ENCODE measurements at regions not wholly inside any gene's neighbourhood (a gene's known extent, or its start where the extent isn't known, plus 50 kb on each side); places are given as distances from the start of the nearest gene placed in this dataset.

DNA sequence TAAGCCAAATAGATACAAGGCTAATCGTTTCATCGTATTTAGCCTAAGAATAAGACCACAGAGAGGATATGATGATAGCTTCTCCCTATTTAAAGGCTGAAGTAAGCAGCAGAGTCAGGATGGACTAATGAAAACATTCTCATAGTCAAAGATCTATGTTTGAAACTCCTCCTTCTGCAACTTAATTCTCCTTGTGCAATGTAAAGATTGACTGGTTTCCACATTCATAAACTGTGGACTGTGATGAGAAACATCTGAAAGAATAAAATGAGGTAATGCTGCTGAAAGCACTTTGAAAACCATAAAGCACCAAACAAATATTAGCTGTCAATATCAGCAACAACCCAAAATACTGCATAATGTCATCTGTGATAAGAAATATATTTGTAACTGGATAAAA lies 361.9 kb downstream of the CSNK1G3 start:
- no peak overlapping the region for H3K4me3 ChIP-seq
- TF ChIP-seq, protein P1, sequence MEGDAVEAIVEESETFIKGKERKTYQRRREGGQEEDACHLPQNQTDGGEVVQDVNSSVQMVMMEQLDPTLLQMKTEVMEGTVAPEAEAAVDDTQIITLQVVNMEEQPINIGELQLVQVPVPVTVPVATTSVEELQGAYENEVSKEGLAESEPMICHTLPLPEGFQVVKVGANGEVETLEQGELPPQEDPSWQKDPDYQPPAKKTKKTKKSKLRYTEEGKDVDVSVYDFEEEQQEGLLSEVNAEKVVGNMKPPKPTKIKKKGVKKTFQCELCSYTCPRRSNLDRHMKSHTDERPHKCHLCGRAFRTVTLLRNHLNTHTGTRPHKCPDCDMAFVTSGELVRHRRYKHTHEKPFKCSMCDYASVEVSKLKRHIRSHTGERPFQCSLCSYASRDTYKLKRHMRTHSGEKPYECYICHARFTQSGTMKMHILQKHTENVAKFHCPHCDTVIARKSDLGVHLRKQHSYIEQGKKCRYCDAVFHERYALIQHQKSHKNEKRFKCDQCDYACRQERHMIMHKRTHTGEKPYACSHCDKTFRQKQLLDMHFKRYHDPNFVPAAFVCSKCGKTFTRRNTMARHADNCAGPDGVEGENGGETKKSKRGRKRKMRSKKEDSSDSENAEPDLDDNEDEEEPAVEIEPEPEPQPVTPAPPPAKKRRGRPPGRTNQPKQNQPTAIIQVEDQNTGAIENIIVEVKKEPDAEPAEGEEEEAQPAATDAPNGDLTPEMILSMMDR (IDR thresholded peaks at IDR 0.05) = no peak
- H3K36me3 ChIP-seq = no peaks in the 10 kb centered on the region
- H3K4me1 ChIP-seq (ENCODE audit: control insufficient read depth in 1 of 2, low read depth in 2 of 2) = no peaks in the 10 kb centered on the region
- no peaks in the 10 kb centered on the region for H3K27me3 ChIP-seq (replicated peaks; ENCODE audit: insufficient read depth)
- DNase-seq (ENCODE audit: low spot score) (no peak), ATAC-seq (ENCODE audit: insufficient number of reproducible peaks, low FRiP score, low read depth) (no peak)
- no peaks in the 10 kb centered on the region for H3K9me3 ChIP-seq
- H3K27ac ChIP-seq = no peak overlapping the region

DNA sequence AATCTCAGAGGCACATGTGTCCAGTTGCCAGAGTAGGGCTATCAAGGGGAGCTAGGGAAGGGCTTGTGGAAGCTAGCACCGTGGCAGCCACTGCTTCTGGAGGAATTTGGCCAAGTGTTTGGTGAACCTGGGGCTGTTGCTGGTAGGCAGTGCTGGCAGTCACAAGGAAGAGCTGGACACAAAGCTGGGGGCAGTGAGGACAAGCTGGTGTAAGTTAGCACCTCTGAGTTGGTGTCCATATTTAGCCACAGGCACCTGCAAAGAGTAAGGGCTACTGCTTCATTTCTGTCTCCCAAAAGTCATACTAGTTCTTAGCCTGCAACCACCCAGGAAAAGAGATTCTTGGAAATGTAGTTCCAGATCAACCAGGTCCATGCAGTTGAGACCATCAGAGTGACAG lies 359.4 kb downstream of the CSNK1G3 start:
- DNase-seq (ENCODE audit: low spot score) (no peak), ATAC-seq (ENCODE audit: insufficient number of reproducible peaks, low FRiP score, low read depth) (no peak)
- Histone ChIP-seq H3K27me3 (replicated peaks; ENCODE audit: insufficient read depth) (no peaks in the 10 kb centered on the region), H3K4me3 (no peak overlapping the region), H3K9me3 (no peaks in the 10 kb centered on the region), H3K4me1 (ENCODE audit: control insufficient read depth in 1 of 2, low read depth in 2 of 2) (no peaks in the 10 kb centered on the region), H3K27ac (no peak overlapping the region), H3K36me3 (no peaks in the 10 kb centered on the region)
- TF ChIP-seq, protein P1 (IDR thresholded peaks at IDR 0.05) = no peak

DNA sequence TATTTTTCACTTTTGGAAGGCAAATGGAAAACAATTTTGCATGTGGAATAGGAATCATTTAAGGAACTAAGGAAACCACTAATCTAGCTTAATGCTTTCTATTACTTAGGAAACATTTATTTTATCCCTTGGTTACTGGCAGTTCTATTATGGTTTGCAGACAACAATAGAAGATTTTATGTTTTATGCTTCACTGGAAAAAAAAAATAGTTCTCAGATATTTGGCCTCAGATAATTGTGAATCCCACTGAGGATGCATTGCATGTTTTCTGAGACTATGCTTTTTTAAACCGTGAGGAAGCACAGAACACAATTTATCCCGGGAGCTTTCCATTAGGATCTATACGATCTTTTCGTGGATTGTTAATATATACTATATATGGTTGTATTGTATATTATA lies 356.9 kb downstream of the CSNK1G3 start:
- Histone ChIP-seq H3K4me3 (no peak overlapping the region), H3K4me1 (ENCODE audit: control insufficient read depth in 1 of 2, low read depth in 2 of 2) (no peaks in the 10 kb centered on the region), H3K9me3 (no peaks in the 10 kb centered on the region), H3K27me3 (replicated peaks; ENCODE audit: insufficient read depth) (no peaks in the 10 kb centered on the region), H3K36me3 (no peaks in the 10 kb centered on the region), H3K27ac (no peak overlapping the region)
- ATAC-seq (ENCODE audit: insufficient number of reproducible peaks, low FRiP score, low read depth) = no peak
- TF ChIP-seq, protein P1 (IDR thresholded peaks at IDR 0.05) = no peak
- DNase-seq (ENCODE audit: low spot score) = no peak

DNA sequence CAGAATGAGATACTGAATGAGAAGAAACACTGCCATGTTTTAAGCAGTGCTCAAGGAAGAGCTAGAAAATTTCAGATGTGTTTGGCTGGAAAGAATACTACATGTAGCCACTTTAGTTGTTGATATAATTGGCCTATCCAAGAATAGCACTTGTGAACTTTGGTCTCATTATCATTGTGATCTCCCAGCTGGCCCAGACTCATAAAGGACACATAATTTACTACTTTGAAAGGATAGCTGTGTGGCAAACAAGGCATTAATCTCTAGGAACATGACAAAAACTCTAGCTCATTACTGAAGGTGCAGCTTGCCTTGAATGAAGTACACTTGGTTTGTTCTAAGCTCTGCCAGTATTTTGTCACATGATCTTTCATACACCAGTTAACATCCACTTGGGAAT lies 356.3 kb downstream of the CSNK1G3 start:
- DNase-seq (ENCODE audit: low spot score) (no peak), ATAC-seq (ENCODE audit: insufficient number of reproducible peaks, low FRiP score, low read depth) (no peak)
- Histone ChIP-seq H3K27me3 (replicated peaks; ENCODE audit: insufficient read depth) (no peaks in the 10 kb centered on the region), H3K4me1 (ENCODE audit: control insufficient read depth in 1 of 2, low read depth in 2 of 2) (no peaks in the 10 kb centered on the region), H3K4me3 (no peak overlapping the region), H3K9me3 (no peaks in the 10 kb centered on the region), H3K27ac (no peak overlapping the region), H3K36me3 (no peaks in the 10 kb centered on the region)
- TF ChIP-seq, protein P1 (IDR thresholded peaks at IDR 0.05) = no peak

DNA sequence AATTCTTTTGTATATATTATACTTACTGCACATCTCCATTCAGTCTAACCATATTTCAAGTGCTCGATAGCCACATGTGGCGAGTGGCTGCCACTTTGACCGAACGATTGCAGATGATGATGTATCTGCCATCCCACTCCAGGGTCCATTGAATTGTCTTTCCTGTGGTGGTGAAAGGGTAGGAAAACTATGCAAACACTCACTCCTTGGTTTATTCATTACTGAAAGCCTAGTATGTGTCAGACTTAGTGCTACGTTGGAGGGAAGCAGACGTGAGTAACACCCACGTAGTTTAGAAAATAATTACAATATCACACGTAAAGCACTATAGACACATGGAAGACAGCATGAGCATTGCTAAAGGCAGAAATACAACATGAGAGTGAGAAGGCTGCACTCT lies 353.7 kb downstream of the CSNK1G3 start:
- TF ChIP-seq, protein P1 (IDR thresholded peaks at IDR 0.05) = no peak
- no peaks in the 10 kb centered on the region for H3K27me3 ChIP-seq (replicated peaks; ENCODE audit: insufficient read depth)
- H3K27ac ChIP-seq = no peak overlapping the region
- no peak overlapping the region for H3K4me3 ChIP-seq
- ATAC-seq (ENCODE audit: insufficient number of reproducible peaks, low FRiP score, low read depth) = no peak
- no peaks in the 10 kb centered on the region for H3K4me1 ChIP-seq (ENCODE audit: control insufficient read depth in 1 of 2, low read depth in 2 of 2)
- DNase-seq (ENCODE audit: low spot score) = no peak
- H3K36me3 ChIP-seq = no peaks in the 10 kb centered on the region
- H3K9me3 ChIP-seq = no peaks in the 10 kb centered on the region

All from thoracic aorta (tissue), 2 donors.